ENCODE measurements at regions not wholly inside any gene's neighbourhood (a gene's known extent, or its start where the extent isn't known, plus 50 kb on each side); places are given as distances from the start of the nearest gene placed in this dataset.

DNA sequence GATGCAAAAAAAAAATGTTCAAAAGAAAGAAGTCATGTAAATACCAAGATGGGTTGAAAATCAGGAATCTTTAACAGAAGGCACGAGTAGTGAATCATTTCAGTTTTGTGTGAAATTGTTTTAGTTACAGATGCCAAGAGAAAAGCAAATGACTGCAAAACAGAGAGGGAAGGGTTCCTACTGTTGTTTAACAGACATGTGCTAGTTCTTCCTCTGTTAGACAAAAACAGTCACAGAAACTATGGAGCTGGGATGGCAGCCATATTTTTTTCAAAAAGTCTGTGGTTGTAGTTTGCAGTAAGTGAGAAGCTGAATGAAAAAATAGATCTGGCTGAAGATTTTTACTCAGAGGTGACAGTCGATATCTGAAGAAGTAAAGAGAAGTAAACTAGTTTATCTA is 511.9 kb downstream of the ZIC1 start:
- TF ChIP-seq, protein P1, sequence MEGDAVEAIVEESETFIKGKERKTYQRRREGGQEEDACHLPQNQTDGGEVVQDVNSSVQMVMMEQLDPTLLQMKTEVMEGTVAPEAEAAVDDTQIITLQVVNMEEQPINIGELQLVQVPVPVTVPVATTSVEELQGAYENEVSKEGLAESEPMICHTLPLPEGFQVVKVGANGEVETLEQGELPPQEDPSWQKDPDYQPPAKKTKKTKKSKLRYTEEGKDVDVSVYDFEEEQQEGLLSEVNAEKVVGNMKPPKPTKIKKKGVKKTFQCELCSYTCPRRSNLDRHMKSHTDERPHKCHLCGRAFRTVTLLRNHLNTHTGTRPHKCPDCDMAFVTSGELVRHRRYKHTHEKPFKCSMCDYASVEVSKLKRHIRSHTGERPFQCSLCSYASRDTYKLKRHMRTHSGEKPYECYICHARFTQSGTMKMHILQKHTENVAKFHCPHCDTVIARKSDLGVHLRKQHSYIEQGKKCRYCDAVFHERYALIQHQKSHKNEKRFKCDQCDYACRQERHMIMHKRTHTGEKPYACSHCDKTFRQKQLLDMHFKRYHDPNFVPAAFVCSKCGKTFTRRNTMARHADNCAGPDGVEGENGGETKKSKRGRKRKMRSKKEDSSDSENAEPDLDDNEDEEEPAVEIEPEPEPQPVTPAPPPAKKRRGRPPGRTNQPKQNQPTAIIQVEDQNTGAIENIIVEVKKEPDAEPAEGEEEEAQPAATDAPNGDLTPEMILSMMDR (IDR thresholded peaks at IDR 0.05; ENCODE audit: unreplicated experiment), result no peak
- no peaks in the 10 kb centered on the region for H3K36me3 Mint-ChIP-seq (ENCODE audit: insufficient read depth, unreplicated experiment)
- intact Hi-C loops (cut with micrococcal nuclease), result no loop called here
- peaks cover 10% of the 10 kb centered on the region for H3K27me3 Mint-ChIP-seq (ENCODE audit: insufficient read depth, unreplicated experiment)
- no peaks in the 10 kb centered on the region for H3K4me1 Mint-ChIP-seq (ENCODE audit: insufficient read depth, unreplicated experiment)
- H3K4me3 Mint-ChIP-seq (ENCODE audit: unreplicated experiment), result no peak overlapping the region
- POLR2A ChIA-PET, result no interaction called here
- H3K9me3 Mint-ChIP-seq (ENCODE audit: unreplicated experiment), result no peaks in the 10 kb centered on the region
- BruUV-seq (replicated peaks), result no TSS peak
- H3K27ac Mint-ChIP-seq (ENCODE audit: low read depth, unreplicated experiment), result no peak overlapping the region
- CTCF ChIA-PET, result no interaction called here
- DNase-seq (ENCODE audit: unreplicated experiment), result no peak

DNA sequence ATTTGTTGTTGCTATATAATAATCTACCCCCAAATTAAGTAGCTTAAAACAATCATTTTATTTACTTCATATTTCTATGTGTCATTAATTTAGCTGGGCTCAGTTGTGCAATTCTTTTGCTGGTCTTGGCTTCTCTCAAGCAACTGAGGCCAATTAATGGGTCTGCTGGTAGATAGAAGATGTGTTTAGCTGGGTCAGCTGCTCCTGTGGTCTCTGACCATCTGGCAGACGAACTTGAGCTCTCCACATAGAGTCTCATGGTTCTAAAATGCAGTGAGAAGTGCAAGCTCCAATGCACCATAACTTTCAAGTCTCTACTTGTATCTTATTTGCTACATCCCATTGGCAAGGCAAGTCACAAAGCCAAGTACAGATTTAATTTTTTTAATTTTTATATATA is 515.6 kb downstream of the ZIC1 start:
- no peak for DNase-seq (ENCODE audit: unreplicated experiment)
- CTCF ChIA-PET, result no interaction called here
- Mint-ChIP-seq H3K4me3 (ENCODE audit: unreplicated experiment) (no peak overlapping the region), H3K36me3 (ENCODE audit: insufficient read depth, unreplicated experiment) (no peaks in the 10 kb centered on the region), H3K9me3 (ENCODE audit: unreplicated experiment) (no peaks in the 10 kb centered on the region), H3K27ac (ENCODE audit: low read depth, unreplicated experiment) (no peak overlapping the region), H3K4me1 (ENCODE audit: insufficient read depth, unreplicated experiment) (no peaks in the 10 kb centered on the region), H3K27me3 (ENCODE audit: insufficient read depth, unreplicated experiment) (peaks cover 16% of the 10 kb centered on the region)
- TF ChIP-seq, protein P1 (IDR thresholded peaks at IDR 0.05; ENCODE audit: unreplicated experiment), result no peak
- no TSS peak for BruUV-seq (replicated peaks)
- intact Hi-C loops (cut with micrococcal nuclease), result no loop called here
- POLR2A ChIA-PET, result no interaction called here

DNA sequence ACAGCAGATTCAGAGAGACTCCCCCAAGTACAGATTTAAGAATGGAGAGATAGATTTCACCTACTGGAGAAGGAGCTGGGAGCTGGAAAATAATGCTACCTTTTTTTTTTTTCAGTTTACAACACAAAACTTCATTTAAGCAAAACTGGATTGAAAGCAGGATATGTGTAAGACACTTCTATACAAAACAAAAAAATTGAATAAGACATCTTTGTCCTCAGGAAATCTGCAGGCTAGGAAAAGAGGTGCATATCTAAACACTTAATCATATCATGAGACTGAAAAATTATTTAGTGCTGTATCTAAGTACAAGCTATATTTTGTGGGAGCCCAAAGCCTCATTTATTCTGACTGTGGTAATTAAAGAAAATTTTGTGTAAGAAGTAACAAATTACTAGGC is 516.1 kb downstream of the ZIC1 start:
- no peak overlapping the region for H3K27ac Mint-ChIP-seq (ENCODE audit: low read depth, unreplicated experiment)
- DNase-seq (ENCODE audit: unreplicated experiment), result no peak
- H3K27me3 Mint-ChIP-seq (ENCODE audit: insufficient read depth, unreplicated experiment), result peaks cover 22% of the 10 kb centered on the region
- no peaks in the 10 kb centered on the region for H3K9me3 Mint-ChIP-seq (ENCODE audit: unreplicated experiment)
- no peaks in the 10 kb centered on the region for H3K4me1 Mint-ChIP-seq (ENCODE audit: insufficient read depth, unreplicated experiment)
- no peak overlapping the region for H3K4me3 Mint-ChIP-seq (ENCODE audit: unreplicated experiment)
- CTCF ChIA-PET, result no interaction called here
- no peaks in the 10 kb centered on the region for H3K36me3 Mint-ChIP-seq (ENCODE audit: insufficient read depth, unreplicated experiment)
- intact Hi-C loops (cut with micrococcal nuclease), result no loop called here
- TF ChIP-seq, protein P1 (IDR thresholded peaks at IDR 0.05; ENCODE audit: unreplicated experiment), result no peak
- no TSS peak for BruUV-seq (replicated peaks)
- POLR2A ChIA-PET, result no interaction called here

DNA sequence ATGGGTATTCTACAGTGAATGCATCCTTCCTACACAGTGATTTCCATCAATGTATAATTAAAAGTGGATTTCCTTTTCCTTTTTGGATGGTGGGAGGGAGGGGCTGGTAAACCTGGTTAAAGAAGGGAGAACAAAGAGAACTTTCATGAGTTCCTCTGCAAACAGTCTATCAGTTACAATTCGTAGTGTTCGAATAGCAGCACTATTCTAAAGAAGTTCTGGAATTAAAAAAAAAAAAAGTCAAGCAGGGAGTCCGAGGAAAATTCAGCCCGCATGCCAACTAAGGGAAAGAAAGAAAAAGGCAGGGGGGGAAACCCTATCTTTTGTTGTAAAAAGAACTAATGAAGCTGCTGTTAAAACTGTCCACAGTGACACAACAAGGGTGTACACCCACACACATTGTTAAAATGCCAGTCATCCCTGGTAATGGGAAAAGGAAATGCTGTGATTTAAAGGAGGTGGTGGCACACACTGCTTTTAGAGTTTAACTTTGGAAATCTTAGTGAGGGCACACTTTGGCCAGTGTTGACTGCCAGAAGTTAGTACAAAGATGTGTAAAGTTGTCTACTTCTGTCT is 521.2 kb downstream of the ZIC1 start:
- CTCF ChIA-PET, result interaction anchor here (0.9 kb wide), 1 partner anchor 14 kb away, joined by 5 read pairs; no protein-coding TSS in a partner anchor
- TF ChIP-seq, protein P1 (IDR thresholded peaks at IDR 0.05; ENCODE audit: unreplicated experiment), result no peak
- no TSS peak for BruUV-seq (replicated peaks)
- intact Hi-C loops (cut with micrococcal nuclease), result no loop called here
- H3K27ac Mint-ChIP-seq (ENCODE audit: low read depth, unreplicated experiment), result no peak overlapping the region
- peaks cover 37% of the 10 kb centered on the region for H3K27me3 Mint-ChIP-seq (ENCODE audit: insufficient read depth, unreplicated experiment)
- no peak overlapping the region for H3K4me3 Mint-ChIP-seq (ENCODE audit: unreplicated experiment)
- H3K36me3 Mint-ChIP-seq (ENCODE audit: insufficient read depth, unreplicated experiment), result no peaks in the 10 kb centered on the region
- DNase-seq (ENCODE audit: unreplicated experiment), result peak; percentile 17
- no peaks in the 10 kb centered on the region for H3K9me3 Mint-ChIP-seq (ENCODE audit: unreplicated experiment)
- no peaks in the 10 kb centered on the region for H3K4me1 Mint-ChIP-seq (ENCODE audit: insufficient read depth, unreplicated experiment)
- POLR2A ChIA-PET, result interaction anchor here (0.7 kb wide), 1 partner anchor 227 kb away, joined by 3 read pairs; no protein-coding TSS in a partner anchor
